ENCODE measurements at regions not wholly inside any gene's neighbourhood (a gene's known extent, or its start where the extent isn't known, plus 50 kb on each side); places are given as distances from the start of the nearest gene placed in this dataset.
"Not testable (repeated sequence)": the region's sequence is repeated elsewhere in the genome, so short reads cannot be mapped to it uniquely, and the experiment has no call there.

DNA sequence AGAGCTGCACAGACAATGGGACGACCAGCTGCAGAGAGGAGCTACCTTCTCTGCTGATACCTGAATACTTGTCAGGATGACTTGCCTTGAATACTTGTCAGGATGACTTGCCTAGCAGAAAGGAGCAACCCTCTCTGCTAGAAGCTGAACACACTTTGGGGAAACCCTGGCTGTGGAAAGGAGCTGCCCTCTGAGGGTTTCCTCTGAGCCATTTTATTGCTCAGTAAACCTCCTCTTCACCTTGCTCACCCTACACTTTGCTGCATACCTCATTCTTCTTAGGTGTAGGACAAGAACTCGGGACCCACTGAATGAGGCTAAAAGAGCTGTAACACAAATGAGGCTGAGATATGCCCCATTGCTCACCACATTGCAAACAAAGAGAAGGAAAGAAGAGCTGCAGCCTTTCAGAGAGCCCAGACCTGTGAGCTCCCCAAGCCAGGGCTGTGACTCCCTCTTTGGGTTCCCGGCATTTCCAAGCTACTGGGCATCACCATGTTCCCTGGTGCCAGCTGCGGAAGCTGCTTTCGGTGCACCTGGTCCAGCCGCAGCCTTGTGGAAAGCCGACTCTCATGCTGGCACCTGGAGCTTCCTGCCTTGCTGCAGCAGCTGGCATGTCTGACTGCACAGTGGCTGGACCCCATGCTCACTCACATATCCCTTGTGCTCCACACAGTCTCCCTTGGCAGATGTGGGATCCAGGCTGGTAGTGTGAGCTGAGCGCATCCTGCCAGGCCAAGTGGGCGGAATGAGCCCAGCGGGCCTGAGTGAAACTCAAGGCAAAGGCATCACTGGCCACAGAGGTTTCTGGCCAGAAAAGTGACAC, 106.7 kb upstream of the AHI1 start:
- TF ChIP-seq, protein P1, sequence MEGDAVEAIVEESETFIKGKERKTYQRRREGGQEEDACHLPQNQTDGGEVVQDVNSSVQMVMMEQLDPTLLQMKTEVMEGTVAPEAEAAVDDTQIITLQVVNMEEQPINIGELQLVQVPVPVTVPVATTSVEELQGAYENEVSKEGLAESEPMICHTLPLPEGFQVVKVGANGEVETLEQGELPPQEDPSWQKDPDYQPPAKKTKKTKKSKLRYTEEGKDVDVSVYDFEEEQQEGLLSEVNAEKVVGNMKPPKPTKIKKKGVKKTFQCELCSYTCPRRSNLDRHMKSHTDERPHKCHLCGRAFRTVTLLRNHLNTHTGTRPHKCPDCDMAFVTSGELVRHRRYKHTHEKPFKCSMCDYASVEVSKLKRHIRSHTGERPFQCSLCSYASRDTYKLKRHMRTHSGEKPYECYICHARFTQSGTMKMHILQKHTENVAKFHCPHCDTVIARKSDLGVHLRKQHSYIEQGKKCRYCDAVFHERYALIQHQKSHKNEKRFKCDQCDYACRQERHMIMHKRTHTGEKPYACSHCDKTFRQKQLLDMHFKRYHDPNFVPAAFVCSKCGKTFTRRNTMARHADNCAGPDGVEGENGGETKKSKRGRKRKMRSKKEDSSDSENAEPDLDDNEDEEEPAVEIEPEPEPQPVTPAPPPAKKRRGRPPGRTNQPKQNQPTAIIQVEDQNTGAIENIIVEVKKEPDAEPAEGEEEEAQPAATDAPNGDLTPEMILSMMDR (IDR thresholded peaks at IDR 0.05; ENCODE audit: low read depth, low read length), result no peak
- no peak for DNase-seq (ENCODE audit: low read depth in 2 of 2)
- no peak overlapping the region for H3K4me3 ChIP-seq (replicated peaks in 1 of 2; ENCODE audit: low read depth in 2 of 2, low read length in 2 of 2)

DNA sequence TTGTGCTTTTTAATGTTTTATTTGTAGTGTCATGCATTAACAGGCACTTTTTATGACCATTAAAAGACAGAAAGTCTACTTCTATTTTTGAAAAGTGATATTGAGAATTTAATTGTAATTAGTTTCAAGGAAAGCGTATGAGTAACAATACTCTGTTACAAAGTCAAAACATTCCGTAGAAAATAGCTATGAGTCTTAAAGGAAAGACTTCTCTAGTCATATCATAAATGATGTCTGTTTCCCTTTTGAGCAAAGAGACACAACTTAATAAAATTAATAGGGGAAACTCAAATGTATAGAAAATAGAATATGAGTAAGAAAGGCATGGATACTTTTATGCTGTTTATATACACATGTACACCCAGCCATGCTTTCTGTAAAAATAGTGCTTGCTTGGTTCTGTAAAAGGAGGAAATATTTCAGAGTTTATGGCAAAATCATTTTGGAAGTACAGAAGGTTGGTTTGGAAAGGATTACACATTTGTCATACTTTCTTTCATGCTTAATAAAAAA, 107.8 kb upstream of the AHI1 start:
- DNase-seq (ENCODE audit: low read depth in 2 of 2), result no peak
- TF ChIP-seq, protein P1 (IDR thresholded peaks at IDR 0.05; ENCODE audit: low read depth, low read length), result no peak
- no peak overlapping the region for H3K4me3 ChIP-seq (replicated peaks in 1 of 2; ENCODE audit: low read depth in 2 of 2, low read length in 2 of 2)

DNA sequence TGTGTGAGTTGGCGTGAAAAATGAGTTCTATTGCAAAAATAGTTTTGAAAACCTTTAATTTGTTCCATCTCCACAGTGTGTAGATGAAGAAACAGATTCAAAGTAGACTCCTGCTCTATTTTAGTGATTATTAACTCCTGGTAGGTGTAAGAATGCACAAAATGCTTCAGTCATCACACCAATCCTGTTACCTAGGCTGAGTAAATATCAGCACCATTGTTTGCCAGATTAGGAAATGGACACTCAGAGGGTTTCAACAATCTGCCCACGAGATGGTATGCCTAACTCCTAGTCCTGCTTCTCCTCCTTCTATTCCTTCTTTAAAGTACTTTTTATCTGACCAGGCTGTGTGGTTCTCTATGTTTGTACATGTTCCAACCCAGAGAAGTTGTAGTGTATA, 108.9 kb upstream of the AHI1 start:
- H3K4me3 ChIP-seq (replicated peaks in 1 of 2; ENCODE audit: low read depth in 2 of 2, low read length in 2 of 2), result no peak overlapping the region
- TF ChIP-seq, protein P1 (IDR thresholded peaks at IDR 0.05; ENCODE audit: low read depth, low read length), result no peak
- DNase-seq (ENCODE audit: low read depth in 2 of 2), result no peak

DNA sequence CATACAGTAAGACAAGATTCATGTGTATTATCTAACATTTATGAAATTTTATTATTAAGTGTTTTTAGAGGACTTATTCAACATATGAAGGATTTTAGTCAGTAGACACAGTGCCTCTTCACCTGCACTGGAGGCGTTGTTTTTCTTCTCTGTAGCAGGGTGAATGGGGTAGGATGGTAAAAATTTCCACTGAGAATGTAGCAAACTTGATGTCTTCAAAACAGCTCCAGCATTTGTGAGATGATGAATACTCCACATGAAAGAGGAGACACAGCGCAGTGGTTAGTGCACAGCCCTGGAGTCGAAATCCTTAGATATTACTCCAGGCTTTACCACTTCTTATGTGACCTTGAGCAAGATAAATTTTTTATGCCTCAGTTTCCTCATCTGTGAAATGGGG, 110.5 kb upstream of the AHI1 start:
- H3K4me3 ChIP-seq (replicated peaks in 1 of 2; ENCODE audit: low read depth in 2 of 2, low read length in 2 of 2), result no peak overlapping the region
- DNase-seq (ENCODE audit: low read depth in 2 of 2), result no peak
- TF ChIP-seq, protein P1 (IDR thresholded peaks at IDR 0.05; ENCODE audit: low read depth, low read length), result no peak

DNA sequence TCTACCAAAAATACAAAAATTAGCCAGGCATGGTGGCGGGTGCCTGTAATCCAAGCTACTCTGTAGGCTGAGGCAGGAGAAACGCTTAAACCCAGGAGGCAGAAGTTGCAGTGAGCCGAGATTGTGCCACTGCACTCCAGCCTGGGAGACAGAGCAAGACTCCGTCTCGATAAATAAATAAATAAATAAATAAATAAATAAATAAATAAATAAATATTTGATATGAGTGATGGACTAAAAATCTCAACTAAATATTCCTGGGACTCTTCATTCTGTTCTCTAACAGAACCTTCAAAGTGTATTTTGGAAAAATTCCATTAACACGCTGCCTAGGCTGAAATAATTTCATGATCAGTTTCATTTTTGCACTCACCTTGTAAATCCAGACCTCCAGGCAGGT, 112.7 kb upstream of the AHI1 start:
- DNase-seq (ENCODE audit: low read depth in 2 of 2); H3K4me3 ChIP-seq (replicated peaks in 1 of 2; ENCODE audit: low read depth in 2 of 2, low read length in 2 of 2): not testable (repeated sequence)

DNA sequence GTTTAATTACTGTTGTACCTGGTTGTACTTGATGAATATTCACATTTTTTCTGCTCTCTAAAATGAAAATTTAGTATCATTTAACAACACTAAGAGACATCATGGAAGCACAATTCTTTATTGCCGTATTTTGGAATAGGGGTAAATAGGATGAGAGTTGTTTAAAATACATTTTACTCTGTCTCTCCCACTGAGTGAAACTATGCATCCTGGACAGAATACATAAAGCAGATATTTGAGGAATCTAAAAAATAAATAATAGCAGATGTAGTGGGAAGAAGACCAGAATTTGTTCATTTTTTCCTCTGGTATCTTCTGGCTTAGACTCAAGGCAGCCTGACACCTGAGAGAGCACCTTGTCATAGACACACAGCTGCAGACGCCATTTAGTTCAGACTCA, 119.1 kb upstream of the AHI1 start:
- no peak for DNase-seq (ENCODE audit: low read depth in 2 of 2)
- TF ChIP-seq, protein P1 (IDR thresholded peaks at IDR 0.05; ENCODE audit: low read depth, low read length), result no peak
- H3K4me3 ChIP-seq (replicated peaks in 1 of 2; ENCODE audit: low read depth in 2 of 2, low read length in 2 of 2), result no peak overlapping the region

DNA sequence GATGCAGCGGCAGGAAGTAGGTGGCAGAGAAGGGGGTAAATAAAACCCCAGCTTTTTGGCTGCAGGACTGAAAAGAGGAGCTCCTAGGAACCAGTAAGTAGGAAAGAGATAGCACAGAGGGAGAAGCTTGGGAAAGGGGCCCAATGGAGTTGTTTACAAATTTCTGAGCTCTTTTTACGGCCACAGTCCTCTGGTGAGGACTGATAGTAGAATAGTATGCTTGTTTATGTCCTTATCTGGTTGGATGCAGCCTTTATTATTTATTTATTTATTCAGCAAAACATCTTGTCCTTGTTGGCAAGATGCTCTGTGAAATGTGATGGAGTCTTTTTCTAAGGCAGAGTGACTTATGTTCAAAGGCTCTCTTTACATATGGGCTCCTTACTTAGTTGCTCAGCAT, 119.7 kb upstream of the AHI1 start:
- no peak for DNase-seq (ENCODE audit: low read depth in 2 of 2)
- TF ChIP-seq, protein P1 (IDR thresholded peaks at IDR 0.05; ENCODE audit: low read depth, low read length), result no peak
- no peak overlapping the region for H3K4me3 ChIP-seq (replicated peaks in 1 of 2; ENCODE audit: low read depth in 2 of 2, low read length in 2 of 2)

Data from cardiac fibroblast (primary cell).